OCI-LY3 (cell line): ENCODE measurements at regions not wholly inside any gene's neighbourhood (a gene's known extent, or its start where the extent isn't known, plus 50 kb on each side); places are given as distances from the start of the nearest gene placed in this dataset.

Source experiments
- CTCF ChIP-seq: fragments of 200-600, 300-600 bp; sonication (generic); IDR thresholded peaks from 2 replicates; pipeline ENCODE4 v1.5.1; 2014; ENCODE audit warnings: antibody characterized with exemption, low read length, low read depth
- EZH2phosphoT487 ChIP-seq: fragments of 200-600 bp; shearing (Covaris generic); IDR thresholded peaks from 2 replicates; pipeline ENCODE4 v1.6.1; 2018; ENCODE audit warnings: antibody characterized with exemption, mixed run types, low read depth

- no peak for TF ChIP-seq CTCF
- no peak for TF ChIP-seq EZH2phosphoT487
Measured at GRCh38 chr5:102678267-102679058, 76.6 kb upstream of the PAM start.
